GM19467 (cell line): ENCODE measurements at regions not wholly inside any gene's neighbourhood (a gene's known extent, or its start where the extent isn't known, plus 50 kb on each side); places are given as distances from the start of the nearest gene placed in this dataset.
"Not testable (repeated sequence)": the region's sequence is repeated elsewhere in the genome, so short reads cannot be mapped to it uniquely, and the experiment has no call there.

Experiments
- ATAC-seq: cut with Tn5 transposase; IDR thresholded peaks from one replicate; pipeline ENCODE4 v1.9.1; 2021; ENCODE audit warnings: mild to moderate bottlenecking, moderate library complexity; ENCODE audit not compliant: unreplicated experiment

- no peak for ATAC-seq
Observed at GRCh38 chr5:166679331-166679730, 1612.1 kb upstream of the WWC1 start.

- no peak for ATAC-seq
Observed at GRCh38 chr5:166695326-166695725, 1596.1 kb upstream of the WWC1 start.

- ATAC-seq: no peak
Observed at GRCh38 chr5:166708291-166708690, 1583.2 kb upstream of the WWC1 start.

DNA sequence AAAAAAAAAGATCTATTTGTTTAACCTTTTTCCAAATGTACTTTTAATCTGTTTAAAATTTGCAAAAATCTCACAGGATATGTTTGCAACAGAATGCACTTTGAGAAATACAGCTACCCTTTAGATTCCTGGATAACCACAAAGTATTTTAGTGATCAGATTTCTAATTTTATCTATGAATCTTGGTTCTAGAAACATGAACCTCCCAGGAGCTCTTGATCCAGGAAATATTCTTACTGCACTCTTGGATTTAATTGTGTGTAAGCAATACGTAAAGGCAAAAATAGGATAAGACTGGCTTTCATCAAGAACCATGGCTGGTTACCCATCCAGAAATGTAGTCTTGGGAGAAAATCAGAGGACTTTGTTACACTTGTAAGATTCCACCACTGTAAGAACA lies 1581.8 kb upstream of the WWC1 start:
- ATAC-seq: no peak

DNA sequence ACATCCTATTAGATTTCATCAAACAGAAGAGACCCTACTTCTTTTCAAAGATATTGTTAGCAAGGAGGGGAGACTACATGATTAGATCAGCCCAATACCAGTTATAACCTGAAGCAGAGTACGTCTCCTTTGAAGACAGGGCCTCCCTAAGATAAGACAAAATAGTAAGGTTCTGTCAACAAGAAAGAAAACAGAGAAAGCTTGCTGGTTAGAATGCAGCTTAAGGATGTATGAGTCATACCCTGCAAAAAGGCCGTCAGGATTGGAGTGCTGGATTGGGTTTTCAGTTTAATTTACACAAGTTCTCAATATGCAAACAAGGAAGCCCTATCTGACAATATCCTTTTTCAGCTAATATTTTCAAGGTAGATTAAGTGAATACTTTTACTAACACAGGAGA lies 1581.2 kb upstream of the WWC1 start:
- ATAC-seq: no peak

DNA sequence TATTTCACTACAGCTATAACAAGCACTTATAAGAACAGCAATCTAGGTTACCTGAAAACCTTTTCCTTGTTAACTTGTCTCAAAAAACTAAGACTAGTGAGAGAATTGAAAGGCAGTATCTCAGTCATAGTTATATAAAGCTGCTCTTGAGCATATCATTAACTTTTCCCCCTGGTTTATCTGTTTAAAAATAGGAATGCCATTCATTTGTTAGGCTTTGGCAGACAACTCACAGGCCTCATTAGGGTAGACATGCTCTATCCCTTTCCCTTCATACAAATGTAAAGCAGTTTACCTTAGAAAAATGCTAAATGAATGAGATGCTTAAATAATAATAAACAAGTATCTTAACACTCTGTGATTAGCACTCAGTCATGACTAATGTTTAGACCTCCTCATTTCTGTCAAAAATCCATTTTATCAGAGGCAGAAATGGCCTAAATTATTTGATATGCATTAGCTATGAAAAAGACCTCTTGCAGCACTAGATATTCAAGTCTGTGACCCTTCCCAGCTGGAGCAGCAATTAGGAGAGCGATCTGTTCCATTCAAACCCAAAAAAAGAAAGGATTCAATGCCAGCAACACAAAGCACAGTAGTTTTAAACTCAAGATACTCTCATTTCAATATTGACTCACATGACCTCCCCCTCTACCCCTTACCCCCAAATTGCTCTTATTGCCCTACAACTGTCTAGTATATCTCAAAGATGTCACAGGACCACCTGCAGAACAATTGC lies 1578.8 kb upstream of the WWC1 start:
- no peak for ATAC-seq

- ATAC-seq: no peak
Observed at GRCh38 chr5:166713295-166713694, 1578.2 kb upstream of the WWC1 start.

GRCh38 chr5:166716856-166717492 lies 1574.5 kb upstream of the WWC1 start:
- no peak for ATAC-seq

GRCh38 chr5:166719991-166720390 lies 1571.5 kb upstream of the WWC1 start:
- ATAC-seq: no peak

DNA sequence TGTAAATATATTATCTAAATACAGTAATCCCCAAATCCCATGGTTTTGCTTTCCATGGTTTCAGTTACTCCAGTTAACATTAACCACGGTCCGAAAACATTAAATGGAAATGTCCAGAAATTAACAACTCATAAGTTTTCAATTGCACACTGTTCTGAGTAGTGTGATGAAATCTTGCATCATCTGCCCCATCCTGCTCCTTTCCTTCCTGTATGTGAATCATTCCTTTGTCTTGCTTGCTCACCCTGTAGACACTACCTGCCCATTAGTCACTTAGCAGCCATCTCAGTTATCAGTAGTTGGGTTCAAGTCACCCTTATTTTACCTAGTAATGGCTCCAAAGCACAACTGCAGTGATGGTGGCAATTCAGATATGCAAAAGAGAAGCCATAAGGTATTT lies 1568.5 kb upstream of the WWC1 start:
- ATAC-seq: no peak

GRCh38 chr5:166724284-166724683 lies 1567.2 kb upstream of the WWC1 start:
- ATAC-seq: no peak

DNA sequence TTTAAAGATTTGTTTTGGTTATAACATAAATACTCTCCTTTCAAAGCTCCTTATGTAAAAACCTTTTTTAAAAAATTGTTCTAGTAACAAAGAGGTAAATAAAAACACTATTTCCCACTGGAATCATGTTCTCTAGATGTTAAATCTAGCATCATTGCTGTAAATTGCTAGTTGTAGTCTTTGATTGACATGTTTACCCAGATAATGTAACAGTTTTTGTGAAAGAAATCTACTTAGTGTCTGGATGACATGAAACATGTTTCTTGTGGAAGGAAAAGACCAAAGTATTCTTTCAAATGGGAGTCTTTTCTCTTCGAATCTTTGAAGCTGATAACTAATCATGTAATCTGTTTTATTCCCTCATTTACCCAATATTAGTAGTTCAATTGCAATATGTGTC lies 1565.9 kb upstream of the WWC1 start:
- ATAC-seq: no peak

GRCh38 chr5:166726406-166726805 lies 1565.0 kb upstream of the WWC1 start:
- no peak for ATAC-seq

GRCh38 chr5:166742951-166743350 lies 1548.5 kb upstream of the WWC1 start:
- ATAC-seq: not testable (repeated sequence)

GRCh38 chr5:166746506-166746905 lies 1544.9 kb upstream of the WWC1 start:
- ATAC-seq: no peak

DNA sequence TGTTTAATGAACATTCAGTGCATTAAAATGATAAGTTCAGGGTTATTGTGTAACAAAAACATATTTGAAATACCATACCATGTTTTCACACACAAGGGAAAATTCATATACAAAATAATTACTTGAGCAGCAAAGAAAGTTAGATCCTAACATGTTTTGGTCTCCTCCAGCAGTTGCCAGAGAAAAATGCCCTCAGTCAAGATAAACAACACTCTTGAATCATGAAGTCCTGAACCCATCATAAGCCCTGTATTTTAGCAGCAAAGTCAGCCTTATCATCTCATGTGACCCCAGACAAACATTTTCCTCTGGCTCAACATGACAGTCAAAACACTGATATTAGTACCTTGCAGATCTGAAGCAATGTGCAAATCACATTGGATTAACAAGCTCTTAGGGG lies 1541.1 kb upstream of the WWC1 start:
- ATAC-seq: no peak

- ATAC-seq: no peak
Observed at GRCh38 chr5:166758151-166758550, 1533.3 kb upstream of the WWC1 start.

DNA sequence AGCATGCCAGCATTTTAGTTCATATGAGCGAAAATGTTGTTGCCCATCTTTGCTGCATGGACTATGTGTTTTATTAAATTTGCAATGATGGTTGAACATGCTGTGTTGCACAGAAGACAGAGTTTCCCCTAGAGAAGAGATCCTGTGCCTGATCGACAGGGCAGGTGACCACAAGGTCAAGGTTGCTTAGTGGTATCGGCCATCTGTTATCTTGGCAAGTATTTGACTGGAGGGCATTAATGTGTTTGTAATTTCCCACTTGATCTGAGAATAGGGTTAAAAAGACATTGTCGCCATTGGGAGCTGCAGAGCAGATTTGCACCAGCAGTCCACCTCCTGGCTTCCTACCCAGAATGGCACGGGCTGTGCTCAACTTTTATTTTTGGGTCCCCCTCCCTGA lies 1523.6 kb upstream of the WWC1 start:
- no peak for ATAC-seq

GRCh38 chr5:166768536-166768935 lies 1522.9 kb upstream of the WWC1 start:
- no peak for ATAC-seq

GRCh38 chr5:166772770-166773169 lies 1518.7 kb upstream of the WWC1 start:
- ATAC-seq: no peak

DNA sequence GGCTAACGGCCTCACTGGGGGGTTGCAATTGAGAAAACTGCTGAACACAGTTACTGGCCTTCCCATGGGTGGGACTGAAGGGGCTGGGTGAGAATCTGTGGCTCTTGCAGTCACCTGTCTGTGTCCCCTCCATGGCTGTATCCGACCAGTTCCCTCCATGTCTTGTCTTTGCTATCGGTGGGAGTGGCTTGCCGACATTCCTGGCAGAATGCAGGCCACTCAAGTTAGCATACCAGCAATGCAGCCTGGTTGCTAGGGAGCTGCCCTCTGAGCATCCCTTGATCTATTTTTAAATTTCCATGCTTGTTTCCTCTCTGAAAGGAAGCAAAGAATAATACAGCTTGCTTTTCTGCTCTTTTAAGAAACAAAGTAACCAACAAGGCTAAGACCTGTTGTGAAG lies 1509.7 kb upstream of the WWC1 start:
- no peak for ATAC-seq

DNA sequence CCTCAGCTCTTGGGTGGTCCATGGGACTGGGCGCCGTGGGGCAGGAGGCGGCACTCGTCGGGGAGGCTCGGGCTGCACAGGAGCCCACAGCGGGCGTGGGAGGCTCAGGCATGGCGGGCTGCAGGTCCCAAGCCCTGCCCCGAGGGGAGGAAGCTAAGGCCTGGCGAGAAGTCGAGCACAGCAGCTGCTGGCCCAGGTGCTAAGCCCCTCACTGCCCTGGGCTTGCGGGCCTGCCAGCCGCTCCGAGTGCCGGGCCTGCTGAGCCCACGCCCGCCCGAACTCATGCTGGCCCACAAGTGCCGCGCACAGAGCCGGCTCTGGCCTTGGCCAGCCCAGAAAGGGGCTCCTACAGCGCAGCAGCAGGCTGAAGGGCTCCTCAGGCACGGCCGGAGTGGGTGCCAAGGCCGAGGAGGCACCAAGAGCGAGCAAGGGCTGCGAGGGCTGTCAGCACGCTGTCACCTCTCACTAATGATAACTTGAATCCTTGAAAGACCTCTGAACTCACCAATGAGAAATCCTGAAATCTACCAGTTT lies 1506.8 kb upstream of the WWC1 start:
- ATAC-seq: no peak

- no peak for ATAC-seq
Observed at GRCh38 chr5:166786178-166786577, 1505.3 kb upstream of the WWC1 start.
